ENCODE measurements at regions not wholly inside any gene's neighbourhood (a gene's known extent, or its start where the extent isn't known, plus 50 kb on each side); places are given as distances from the start of the nearest gene placed in this dataset.

- DNase-seq (ENCODE audit: low spot score, unreplicated experiment), result no peak
- Mint-ChIP-seq H3K36me3 (ENCODE audit: insufficient read depth) (peaks cover 2% of the 10 kb centered on the region), H3K4me1 (ENCODE audit: low read depth) (no peaks in the 10 kb centered on the region), H3K27ac (no peak overlapping the region), H3K27me3 (no peaks in the 10 kb centered on the region), H3K4me3 (ENCODE audit: low read depth) (no peak overlapping the region), H3K9me3 (ENCODE audit: low read depth) (peaks cover 20% of the 10 kb centered on the region)
- no peak for TF ChIP-seq CTCF (IDR thresholded peaks at IDR 0.05; ENCODE audit: unreplicated experiment)
Measured at GRCh38 chr13:63684822-63685221, 2269.2 kb upstream of the PCDH20 start.

GRCh38 chr13:63680704-63681103, 2265.1 kb upstream of the PCDH20 start:
- peaks cover 16% of the 10 kb centered on the region for H3K9me3 Mint-ChIP-seq (ENCODE audit: low read depth)
- H3K27me3 Mint-ChIP-seq, result no peaks in the 10 kb centered on the region
- DNase-seq (ENCODE audit: low spot score, unreplicated experiment), result no peak
- TF ChIP-seq CTCF (IDR thresholded peaks at IDR 0.05; ENCODE audit: unreplicated experiment), result no peak
- no peaks in the 10 kb centered on the region for H3K4me1 Mint-ChIP-seq (ENCODE audit: low read depth)
- no peak overlapping the region for H3K4me3 Mint-ChIP-seq (ENCODE audit: low read depth)
- peaks cover 2% of the 10 kb centered on the region for H3K36me3 Mint-ChIP-seq (ENCODE audit: insufficient read depth)
- no peak overlapping the region for H3K27ac Mint-ChIP-seq

- Mint-ChIP-seq H3K27me3 (no peaks in the 10 kb centered on the region), H3K27ac (no peak overlapping the region), H3K36me3 (ENCODE audit: insufficient read depth) (no peaks in the 10 kb centered on the region), H3K4me1 (ENCODE audit: low read depth) (peaks cover 3% of the 10 kb centered on the region), H3K9me3 (ENCODE audit: low read depth) (no peaks in the 10 kb centered on the region), H3K4me3 (ENCODE audit: low read depth) (no peak overlapping the region)
- TF ChIP-seq CTCF (IDR thresholded peaks at IDR 0.05; ENCODE audit: unreplicated experiment), result no peak
- no peak for DNase-seq (ENCODE audit: low spot score, unreplicated experiment)
Measured at GRCh38 chr13:63671296-63671695, 2255.6 kb upstream of the PCDH20 start.

- Mint-ChIP-seq H3K27ac (no peak overlapping the region), H3K4me1 (ENCODE audit: low read depth) (no peaks in the 10 kb centered on the region), H3K9me3 (ENCODE audit: low read depth) (peaks cover 12% of the 10 kb centered on the region), H3K27me3 (no peaks in the 10 kb centered on the region), H3K4me3 (ENCODE audit: low read depth) (no peak overlapping the region), H3K36me3 (ENCODE audit: insufficient read depth) (no peaks in the 10 kb centered on the region)
- DNase-seq (ENCODE audit: low spot score, unreplicated experiment), result no peak
- TF ChIP-seq CTCF (IDR thresholded peaks at IDR 0.05; ENCODE audit: unreplicated experiment), result no peak
Measured at GRCh38 chr13:63651394-63651793, 2235.7 kb upstream of the PCDH20 start.

- H3K27ac Mint-ChIP-seq, result no peak overlapping the region
- H3K9me3 Mint-ChIP-seq (ENCODE audit: low read depth), result peaks cover 3% of the 10 kb centered on the region
- no peak for DNase-seq (ENCODE audit: low spot score, unreplicated experiment)
- no peak for TF ChIP-seq CTCF (IDR thresholded peaks at IDR 0.05; ENCODE audit: unreplicated experiment)
- H3K36me3 Mint-ChIP-seq (ENCODE audit: insufficient read depth), result no peaks in the 10 kb centered on the region
- peaks cover 2% of the 10 kb centered on the region for H3K4me1 Mint-ChIP-seq (ENCODE audit: low read depth)
- no peaks in the 10 kb centered on the region for H3K27me3 Mint-ChIP-seq
- no peak overlapping the region for H3K4me3 Mint-ChIP-seq (ENCODE audit: low read depth)
Measured at GRCh38 chr13:63643543-63643942, 2227.9 kb upstream of the PCDH20 start.
